Embryonic facial prominence (tissue), 1 donor: ENCODE measurements at regions not wholly inside any gene's neighbourhood (a gene's known extent, or its start where the extent isn't known, plus 50 kb on each side); places are given as distances from the start of the nearest gene placed in this dataset.
A peak's percentile ranks its signal among the peaks of the same experiment; 100 is the strongest.

Experiments used
- DNase-seq: peaks from one replicate; pipeline ENCODE4 v3.0.0-alpha.2; 2016; ENCODE audit errors: extremely low spot score

GRCh38 chr6:113089056-113089455, 741.9 kb downstream of the RFPL4B start:
- no peak for DNase-seq

- DNase-seq: no peak
Measured at GRCh38 chr6:113092795-113093194, 745.7 kb downstream of the RFPL4B start.

- no peak for DNase-seq
Measured at GRCh38 chr6:113094779-113095178, 747.6 kb downstream of the RFPL4B start.

- DNase-seq: no peak
Measured at GRCh38 chr6:113095841-113096240, 748.7 kb downstream of the RFPL4B start.

DNA sequence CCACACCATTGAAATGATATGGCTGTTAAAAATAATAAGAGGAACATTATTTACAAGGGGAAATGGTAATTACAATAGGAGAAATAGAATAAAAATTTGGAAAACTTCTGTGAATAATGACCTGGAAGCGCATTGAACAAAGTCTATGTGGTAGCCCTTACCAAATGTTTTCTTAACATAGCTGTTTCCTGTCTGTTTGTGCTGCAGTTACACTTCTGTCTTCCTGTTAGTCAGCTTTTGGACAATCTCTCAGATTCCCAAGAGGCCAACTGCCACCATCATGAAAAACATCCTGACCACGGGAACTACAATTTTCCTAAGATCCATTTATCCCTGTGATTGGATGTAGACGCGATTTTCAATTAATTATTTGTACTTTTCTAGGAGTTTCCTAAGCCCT, 754.4 kb upstream of the MARCKS start:
- DNase-seq: no peak

- DNase-seq: peak; percentile 52
Measured at GRCh38 chr6:113103634-113104361, 753.3 kb upstream of the MARCKS start.

DNA sequence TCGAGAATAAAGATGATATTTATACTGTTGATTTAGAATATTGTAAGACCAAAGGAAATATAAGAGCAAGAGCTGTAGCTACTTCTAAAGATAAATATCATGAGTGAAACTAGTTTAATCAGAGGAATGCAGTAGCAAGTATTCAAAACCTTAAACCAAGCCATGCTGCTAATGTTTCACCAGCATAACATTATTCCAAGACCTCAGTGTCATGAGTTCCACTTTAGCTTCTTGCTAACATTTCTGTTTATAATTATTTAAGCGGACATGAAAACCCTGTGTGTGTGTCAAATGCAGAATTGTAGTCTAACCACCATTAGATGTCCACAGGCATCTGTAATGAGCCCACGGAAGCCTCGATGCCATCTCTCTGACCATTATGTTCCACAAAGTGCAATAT, 752.6 kb upstream of the MARCKS start:
- no peak for DNase-seq

DNA sequence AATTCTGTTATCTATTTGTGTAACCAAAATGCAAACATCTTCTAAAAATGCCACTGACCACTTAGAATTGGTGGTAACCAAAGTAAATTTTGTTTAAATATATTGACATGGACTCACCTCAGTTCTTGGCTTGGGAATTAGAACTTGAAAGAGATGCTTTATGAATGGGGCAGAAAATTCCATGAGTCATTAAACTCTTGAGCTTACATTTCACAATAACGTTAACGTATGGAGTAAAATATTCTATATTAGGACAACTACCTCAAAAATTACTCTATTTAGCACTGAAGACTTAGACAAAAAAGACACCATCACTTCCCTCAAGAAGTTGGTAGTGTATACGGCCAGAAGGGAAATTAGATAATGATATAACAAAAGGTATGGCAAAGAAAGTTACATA, 752.2 kb upstream of the MARCKS start:
- no peak for DNase-seq

DNA sequence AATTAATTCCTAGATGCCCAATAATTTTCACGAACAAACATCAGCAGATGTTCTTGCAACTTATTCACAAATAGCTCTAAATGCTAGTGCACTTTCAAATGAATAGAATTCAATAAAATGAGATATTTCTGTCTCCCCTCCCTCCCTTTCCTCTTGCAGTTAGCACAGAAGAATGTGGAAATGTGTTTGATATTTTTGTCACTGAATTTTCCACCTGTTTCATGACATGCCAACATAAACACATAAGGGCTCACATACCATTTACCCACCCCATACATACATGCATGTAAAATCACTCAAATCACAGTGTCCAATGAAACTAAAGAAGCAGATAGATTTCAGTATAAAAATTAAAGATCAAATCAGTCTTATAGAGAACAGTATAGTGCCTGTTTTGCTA, 746.9 kb upstream of the MARCKS start:
- DNase-seq: no peak

GRCh38 chr6:113111550-113111949, 745.6 kb upstream of the MARCKS start:
- no peak for DNase-seq

DNA sequence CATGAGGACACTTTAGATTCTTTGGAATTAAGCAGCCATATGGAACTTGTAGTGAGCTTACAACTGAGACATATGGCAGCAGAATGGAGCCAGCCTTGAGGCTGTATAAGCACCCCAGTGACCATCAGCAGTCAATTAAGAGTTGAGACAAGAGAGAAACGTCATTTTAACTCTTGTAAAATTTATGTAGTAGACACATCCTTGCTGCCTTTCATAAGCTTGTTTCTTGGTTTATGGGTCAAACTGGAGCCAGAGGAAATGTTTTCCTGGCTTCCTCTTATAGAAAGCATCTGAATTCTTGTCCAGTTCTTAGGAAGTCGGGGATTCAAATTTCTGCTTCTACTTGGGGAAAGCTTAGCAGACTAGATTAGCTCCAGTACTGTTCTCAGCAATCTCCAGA, 745.1 kb upstream of the MARCKS start:
- DNase-seq: no peak

GRCh38 chr6:113115196-113115595, 741.9 kb upstream of the MARCKS start:
- DNase-seq: no peak

DNA sequence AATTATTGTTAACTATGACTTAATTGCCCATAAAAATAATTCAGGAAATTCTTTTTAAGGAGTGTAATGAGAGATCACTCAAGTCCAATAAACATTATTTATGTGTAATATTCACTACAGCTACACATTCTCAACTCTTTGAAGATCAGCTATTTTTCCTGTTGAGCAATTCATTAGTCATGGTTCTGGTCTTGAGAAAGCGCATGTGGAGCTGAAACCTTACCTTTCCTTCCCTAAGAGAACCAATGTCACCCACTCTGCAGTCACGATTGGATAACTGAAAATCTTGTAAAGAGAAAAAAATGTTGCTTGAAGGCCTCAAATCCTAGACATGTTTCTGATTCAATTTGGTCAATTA, 736.9 kb upstream of the MARCKS start:
- DNase-seq: no peak

DNA sequence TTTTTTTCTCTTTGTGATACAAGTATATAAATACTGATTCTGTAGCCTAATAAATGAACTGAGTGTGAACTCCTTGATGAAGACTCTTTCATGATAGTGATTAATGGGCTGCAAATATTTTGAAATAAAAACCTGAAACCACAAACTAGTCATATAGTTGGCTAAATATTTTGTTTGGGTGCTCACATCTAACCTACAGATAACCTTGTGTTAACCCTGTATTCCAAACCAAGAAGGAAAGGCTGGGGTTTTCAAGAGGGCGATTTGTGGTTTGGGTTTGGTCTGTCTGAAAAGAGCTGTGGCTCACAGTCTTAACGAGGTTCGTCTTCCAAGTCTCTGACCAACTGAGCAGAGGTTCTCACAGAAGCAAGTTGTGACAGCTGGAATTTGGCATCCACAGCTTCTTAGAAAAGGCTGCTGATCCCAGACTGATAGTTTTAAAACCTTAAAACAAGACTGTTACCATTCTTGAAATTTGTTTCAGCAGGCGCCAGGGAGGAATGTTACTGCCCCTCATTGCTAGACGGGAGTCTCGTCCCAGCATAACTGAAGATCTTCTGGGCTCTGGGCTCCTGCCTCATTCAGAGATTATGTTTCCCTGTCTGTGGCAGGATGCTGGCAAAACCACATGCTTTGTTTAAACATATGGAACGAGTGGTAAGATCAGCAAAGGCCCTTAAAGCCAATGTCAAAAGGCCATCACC, 736.4 kb upstream of the MARCKS start:
- no peak for DNase-seq

DNA sequence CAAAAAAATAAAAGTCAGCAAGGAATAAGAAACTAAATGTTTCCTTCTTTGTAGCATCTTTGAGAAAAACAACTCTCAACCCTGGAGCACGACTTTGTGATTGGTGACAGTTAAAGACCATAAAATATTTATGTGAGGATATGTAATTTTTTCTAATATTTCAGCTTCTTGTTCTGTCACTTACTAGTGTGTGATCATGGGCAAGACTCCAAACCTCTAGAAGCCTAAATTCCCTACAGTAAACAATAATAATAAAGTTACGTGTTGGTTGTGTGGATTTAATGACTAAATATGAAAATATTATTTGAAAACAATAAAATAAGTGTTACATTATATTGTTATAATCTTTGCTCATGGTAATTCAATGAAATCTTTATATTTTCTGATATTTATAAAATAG, 735.6 kb upstream of the MARCKS start:
- no peak for DNase-seq

DNA sequence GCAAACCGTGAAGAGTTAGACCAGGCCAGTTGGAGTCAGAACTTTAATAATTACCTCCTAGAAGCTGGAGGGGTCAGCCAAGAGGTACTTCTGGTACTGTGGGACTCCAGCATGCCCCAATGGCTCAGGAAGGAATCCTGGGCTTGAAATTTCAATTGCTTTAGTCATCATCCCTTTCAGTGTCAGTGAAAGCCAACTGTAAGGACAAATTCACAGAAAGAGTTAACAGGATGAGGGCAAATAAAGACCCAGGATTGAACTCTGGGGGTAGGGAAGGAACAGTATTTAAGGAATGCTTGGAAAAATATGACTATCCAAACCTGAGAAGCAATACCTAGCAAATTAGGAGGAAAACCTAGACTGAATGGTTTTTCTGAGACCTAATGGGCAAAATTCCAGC, 735.1 kb upstream of the MARCKS start:
- DNase-seq: no peak

DNA sequence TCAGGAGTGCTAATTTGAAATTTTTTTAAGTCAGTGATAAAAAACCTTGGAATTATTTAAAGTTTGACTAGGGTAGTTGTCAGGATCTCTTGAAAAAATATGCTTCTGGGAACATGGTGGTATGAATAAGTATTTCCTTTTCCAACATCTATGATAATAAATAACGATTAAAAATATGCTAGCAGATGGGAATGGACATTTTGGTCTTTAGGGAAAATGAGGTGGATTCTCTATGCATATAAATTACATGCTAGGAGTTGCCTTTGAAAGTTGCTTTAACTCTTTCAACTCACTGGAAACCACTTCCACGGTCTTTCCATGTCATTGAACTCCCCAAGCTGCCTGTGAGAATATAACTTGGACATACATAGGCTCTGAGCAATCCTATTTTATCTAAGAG, 731.5 kb upstream of the MARCKS start:
- no peak for DNase-seq

- DNase-seq: no peak
Measured at GRCh38 chr6:113127786-113128419, 729.2 kb upstream of the MARCKS start.

DNA sequence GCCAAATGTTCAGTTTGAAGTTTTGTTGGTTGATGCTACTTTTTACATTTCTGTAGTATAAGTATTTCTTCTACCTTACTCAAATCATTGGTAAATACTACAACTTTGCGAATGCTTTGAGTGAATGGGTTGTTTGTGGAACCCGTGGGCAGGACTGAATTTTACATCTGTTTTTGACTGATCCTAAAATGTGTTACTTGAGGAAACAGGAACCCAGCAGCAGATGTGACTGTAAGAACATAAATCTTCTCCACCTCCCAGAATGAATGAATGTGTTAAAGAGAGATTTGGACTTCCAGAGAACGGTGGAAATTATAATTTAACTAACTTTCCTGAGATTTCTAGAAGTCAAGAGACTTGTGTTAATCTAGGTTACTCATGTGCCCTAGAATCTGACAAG, 728.5 kb upstream of the MARCKS start:
- DNase-seq: no peak

DNA sequence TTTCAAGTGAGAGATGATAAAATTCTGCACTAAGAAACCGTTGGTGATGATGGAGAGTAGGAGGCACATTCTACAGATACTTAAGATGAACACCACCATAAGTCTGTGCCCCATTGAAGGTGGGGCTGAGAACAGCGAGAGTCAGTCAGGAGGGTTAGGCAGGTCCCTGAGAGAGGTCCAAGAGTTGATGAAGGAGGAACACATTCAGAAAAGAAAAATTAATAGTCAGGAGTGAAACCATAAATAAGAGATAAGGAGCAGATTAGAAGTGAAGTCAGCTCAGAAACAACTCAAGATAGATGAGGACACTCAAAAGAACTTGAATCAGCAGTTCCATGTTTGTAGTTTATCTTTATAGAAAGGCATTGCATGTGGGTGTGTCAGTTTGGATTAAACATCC, 727.2 kb upstream of the MARCKS start:
- DNase-seq: no peak

GRCh38 chr6:113137426-113137825, 719.7 kb upstream of the MARCKS start:
- peak; percentile 39 for DNase-seq

- no peak for DNase-seq
Measured at GRCh38 chr6:113140721-113141120, 716.4 kb upstream of the MARCKS start.

DNA sequence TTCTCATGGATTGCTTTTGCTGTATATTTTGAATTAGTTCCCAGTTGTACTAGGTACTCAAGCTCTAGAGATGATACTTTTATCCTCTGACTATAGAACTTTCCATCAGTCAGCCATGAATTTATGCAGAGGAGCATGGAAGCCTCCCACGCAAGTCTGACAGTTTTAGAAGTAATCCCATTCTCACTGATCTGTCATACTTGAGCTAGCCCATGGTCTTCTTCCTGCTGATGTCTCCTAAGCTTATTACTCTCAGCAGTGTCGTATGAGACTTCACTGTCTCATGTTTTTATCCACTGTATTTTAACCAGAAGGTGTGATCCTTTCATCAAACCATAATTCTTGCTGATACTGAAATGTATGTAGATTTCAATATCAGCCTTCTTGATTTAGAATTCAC, 715.2 kb upstream of the MARCKS start:
- DNase-seq: no peak
